ENCODE measurements at regions not wholly inside any gene's neighbourhood (a gene's known extent, or its start where the extent isn't known, plus 50 kb on each side); places are given as distances from the start of the nearest gene placed in this dataset.

- no peak for DNase-seq
Observed at GRCh38 chr20:19929481-19930145, 87.5 kb upstream of the NAA20 start.

GRCh38 chr20:19930426-19930825 lies 86.7 kb upstream of the NAA20 start:
- no peak for DNase-seq

GRCh38 chr20:19932170-19932667 lies 84.9 kb upstream of the NAA20 start:
- no peak for DNase-seq

- no peak for DNase-seq
Observed at GRCh38 chr20:19934792-19935491, 82.2 kb upstream of the NAA20 start.

- no peak for DNase-seq
Observed at GRCh38 chr20:19935842-19936241, 81.3 kb upstream of the NAA20 start.

- DNase-seq, result no peak
Observed at GRCh38 chr20:19936466-19937200, 80.5 kb upstream of the NAA20 start.

GRCh38 chr20:19937218-19937617 lies 79.9 kb upstream of the NAA20 start:
- no peak for DNase-seq

GRCh38 chr20:19937651-19938420 lies 79.3 kb upstream of the NAA20 start:
- DNase-seq, result no peak

- no peak for DNase-seq
Observed at GRCh38 chr20:19938421-19939090, 78.6 kb upstream of the NAA20 start.

- DNase-seq, result no peak
Observed at GRCh38 chr20:19940988-19941460, 76.1 kb upstream of the NAA20 start.

GRCh38 chr20:19942611-19943010 lies 74.6 kb upstream of the NAA20 start:
- no peak for DNase-seq

GRCh38 chr20:19943061-19943521 lies 74.1 kb upstream of the NAA20 start:
- DNase-seq, result no peak

- DNase-seq, result no peak
Observed at GRCh38 chr20:19944772-19945459, 72.2 kb upstream of the NAA20 start.

- no peak for DNase-seq
Observed at GRCh38 chr20:19945732-19946670, 71.2 kb upstream of the NAA20 start.

- DNase-seq, result no peak
Observed at GRCh38 chr20:19947611-19948264, 69.4 kb upstream of the NAA20 start.

- DNase-seq, result no peak
Observed at GRCh38 chr20:19949195-19949867, 67.8 kb upstream of the NAA20 start.

GRCh38 chr20:19950042-19950441 lies 67.1 kb upstream of the NAA20 start:
- no peak for DNase-seq

- no peak for DNase-seq
Observed at GRCh38 chr20:19952392-19952791, 64.8 kb upstream of the NAA20 start.

- DNase-seq, result no peak
Observed at GRCh38 chr20:19953606-19954005, 63.6 kb upstream of the NAA20 start.

All from SW 1271 (cell line).